ENCODE measurements at regions not wholly inside any gene's neighbourhood (a gene's known extent, or its start where the extent isn't known, plus 50 kb on each side); places are given as distances from the start of the nearest gene placed in this dataset.
"Not testable (repeated sequence)": the region's sequence is repeated elsewhere in the genome, so short reads cannot be mapped to it uniquely, and the experiment has no call there.

GRCh38 chr11:70592641-70593165 is 194.4 kb downstream of the CTTN start:
- DNase-seq (ENCODE audit: low read depth) = no peak

GRCh38 chr11:70593446-70593983 is 195.2 kb downstream of the CTTN start:
- no peak for DNase-seq (ENCODE audit: low read depth)

- peak; percentile 75 for DNase-seq (ENCODE audit: low read depth)
Measured at GRCh38 chr11:70594031-70594430, 195.7 kb downstream of the CTTN start.

GRCh38 chr11:70594606-70595005 is 196.3 kb downstream of the CTTN start:
- no peak for DNase-seq (ENCODE audit: low read depth)

GRCh38 chr11:70595016-70595415 is 196.7 kb downstream of the CTTN start:
- no peak for DNase-seq (ENCODE audit: low read depth)

GRCh38 chr11:70595452-70595851 is 197.1 kb downstream of the CTTN start:
- peak; percentile 96 for DNase-seq (ENCODE audit: low read depth)

- no peak for DNase-seq (ENCODE audit: low read depth)
Measured at GRCh38 chr11:70596091-70596490, 197.8 kb downstream of the CTTN start.

- no peak for DNase-seq (ENCODE audit: low read depth)
Measured at GRCh38 chr11:70597006-70597555, 198.8 kb downstream of the CTTN start.

GRCh38 chr11:70597751-70598625 is 199.7 kb downstream of the CTTN start:
- DNase-seq (ENCODE audit: low read depth) = no peak

GRCh38 chr11:70600911-70601415 is 202.6 kb downstream of the CTTN start:
- not testable (repeated sequence) for DNase-seq (ENCODE audit: low read depth)

GRCh38 chr11:70601861-70602538 is 203.7 kb downstream of the CTTN start:
- no peak for DNase-seq (ENCODE audit: low read depth)

- DNase-seq (ENCODE audit: low read depth) = peak; percentile 96
Measured at GRCh38 chr11:70603114-70603755, 204.9 kb downstream of the CTTN start.

- DNase-seq (ENCODE audit: low read depth) = peak; percentile 82
Measured at GRCh38 chr11:70603756-70604211, 205.5 kb downstream of the CTTN start.

- no peak for DNase-seq (ENCODE audit: low read depth)
Measured at GRCh38 chr11:70604221-70604620, 205.9 kb downstream of the CTTN start.

- DNase-seq (ENCODE audit: low read depth) = peak; percentile 92
Measured at GRCh38 chr11:70604630-70605467, 206.5 kb downstream of the CTTN start.

- DNase-seq (ENCODE audit: low read depth) = peak; percentile 29
Measured at GRCh38 chr11:70605468-70605815, 207.1 kb downstream of the CTTN start.

GRCh38 chr11:70605846-70606245 is 207.5 kb downstream of the CTTN start:
- no peak for DNase-seq (ENCODE audit: low read depth)

GRCh38 chr11:70606248-70606950 is 208.1 kb downstream of the CTTN start:
- no peak for DNase-seq (ENCODE audit: low read depth)

- no peak for DNase-seq (ENCODE audit: low read depth)
Measured at GRCh38 chr11:70606951-70607330, 208.6 kb downstream of the CTTN start.

- no peak for DNase-seq (ENCODE audit: low read depth)
Measured at GRCh38 chr11:70607561-70607960, 209.2 kb downstream of the CTTN start.
